ENCODE measurements at regions not wholly inside any gene's neighbourhood (a gene's known extent, or its start where the extent isn't known, plus 50 kb on each side); places are given as distances from the start of the nearest gene placed in this dataset.

DNA sequence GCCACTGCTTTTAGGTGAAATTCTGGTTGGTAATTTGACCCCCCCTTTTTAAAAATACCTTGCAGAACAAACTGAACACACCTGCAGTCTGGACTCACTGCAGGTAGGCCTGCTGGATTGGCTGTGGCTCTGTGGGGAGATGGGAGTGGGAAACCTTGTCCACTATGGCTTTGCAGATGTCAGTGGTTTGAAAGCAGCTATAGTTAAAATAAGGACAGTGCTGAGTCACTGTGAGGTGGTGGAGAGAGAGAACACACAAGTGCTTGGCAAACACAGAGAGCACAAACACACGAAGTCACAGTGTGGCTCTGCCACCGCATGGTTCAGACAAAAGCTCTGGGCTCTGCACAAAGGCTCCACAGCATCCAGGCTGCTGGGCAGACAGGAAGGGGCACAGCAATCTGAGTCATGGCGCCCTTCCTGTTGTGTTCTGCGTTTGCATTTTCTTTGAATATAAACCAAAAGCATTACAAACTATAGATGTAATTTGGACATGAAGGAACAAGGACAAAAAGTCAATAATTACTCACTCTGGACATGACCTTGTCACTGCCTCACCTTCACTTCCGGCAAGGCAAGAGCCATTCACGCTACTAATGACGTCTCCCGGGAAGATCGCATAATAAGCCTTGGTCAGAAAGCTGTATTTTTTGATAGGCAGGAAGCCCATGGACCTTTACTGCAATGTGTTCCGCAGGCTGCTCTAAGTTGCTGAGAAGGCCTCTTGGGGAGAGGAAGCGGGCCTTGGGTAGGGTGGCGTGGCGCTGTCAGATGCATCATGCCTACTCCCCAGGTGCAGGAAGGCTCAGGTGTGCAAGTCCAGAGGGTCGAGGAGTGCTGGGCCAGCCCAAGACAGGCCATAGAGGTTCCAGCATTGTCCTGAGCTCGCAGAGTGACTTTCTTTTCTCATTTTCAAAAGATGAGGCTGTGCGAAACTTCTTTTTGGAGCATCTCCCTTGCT, 60.1 kb upstream of the MED9 start:
- DNase-seq (ENCODE audit: insufficient read length, low spot score), result no peak
- FAIRE-seq, result no peak

DNA sequence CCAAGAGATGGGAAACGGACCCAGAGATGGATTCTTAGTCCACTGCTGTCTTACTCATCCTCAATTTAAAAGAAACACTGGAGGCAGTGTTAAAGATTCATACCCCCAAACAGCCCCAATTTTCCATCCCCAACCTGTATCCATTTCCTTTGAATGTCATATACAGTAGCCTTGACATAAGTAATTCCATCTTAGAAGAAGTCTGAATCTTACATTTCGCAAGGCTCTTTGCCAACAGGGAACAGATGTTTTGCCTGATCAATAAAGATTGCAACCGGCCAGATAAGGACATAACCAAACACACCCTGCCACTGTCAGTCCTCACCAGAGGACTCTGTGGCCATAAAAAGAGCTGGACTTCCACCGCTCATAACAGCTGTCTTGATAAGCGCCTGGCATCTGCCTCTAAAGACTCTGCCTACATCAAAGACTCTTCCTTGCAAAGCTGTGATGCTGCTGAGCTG, 59.0 kb upstream of the MED9 start:
- DNase-seq (ENCODE audit: insufficient read length, low spot score) (no peak), FAIRE-seq (no peak)

DNA sequence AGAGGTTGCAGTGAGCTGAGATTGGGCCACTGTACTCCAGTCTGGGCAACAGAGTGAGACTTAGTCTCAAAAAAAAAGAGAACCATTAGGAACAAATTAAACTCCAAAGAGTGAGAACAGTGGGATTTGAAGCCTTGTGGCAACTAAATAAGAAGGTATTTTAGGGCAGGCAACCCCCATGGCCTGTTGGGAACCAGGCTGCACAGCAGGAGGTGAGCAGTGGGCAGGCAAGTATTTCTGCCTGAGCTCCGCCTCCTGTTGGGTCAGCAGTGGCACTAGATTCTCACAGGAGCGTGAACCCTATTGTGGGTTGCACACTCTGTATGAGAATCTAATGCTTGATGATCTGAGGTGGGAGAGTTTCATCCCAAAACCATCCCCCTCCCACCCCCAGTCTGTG, 57.6 kb upstream of the MED9 start:
- no peak for DNase-seq (ENCODE audit: insufficient read length, low spot score)
- no peak for FAIRE-seq

DNA sequence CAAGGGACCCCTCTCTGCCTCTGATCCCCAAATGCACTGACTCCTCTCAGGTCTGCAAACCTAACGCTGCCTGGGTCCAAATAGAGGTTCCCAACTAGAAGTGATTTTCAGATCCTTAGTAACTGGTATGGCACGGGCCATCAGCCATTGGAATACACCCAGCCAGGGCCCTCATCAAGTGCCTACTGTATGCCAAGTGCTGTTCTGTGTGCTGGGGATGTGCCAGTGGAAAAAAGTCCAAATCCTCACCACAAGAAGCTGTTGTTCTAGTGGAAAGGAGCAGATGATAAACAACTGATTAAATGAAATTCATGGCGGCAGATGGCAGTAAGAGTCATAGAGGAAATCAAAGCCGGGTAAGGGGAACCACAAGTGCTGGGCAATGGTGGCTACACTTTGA, 57.2 kb upstream of the MED9 start:
- FAIRE-seq, result no peak
- no peak for DNase-seq (ENCODE audit: insufficient read length, low spot score)

DNA sequence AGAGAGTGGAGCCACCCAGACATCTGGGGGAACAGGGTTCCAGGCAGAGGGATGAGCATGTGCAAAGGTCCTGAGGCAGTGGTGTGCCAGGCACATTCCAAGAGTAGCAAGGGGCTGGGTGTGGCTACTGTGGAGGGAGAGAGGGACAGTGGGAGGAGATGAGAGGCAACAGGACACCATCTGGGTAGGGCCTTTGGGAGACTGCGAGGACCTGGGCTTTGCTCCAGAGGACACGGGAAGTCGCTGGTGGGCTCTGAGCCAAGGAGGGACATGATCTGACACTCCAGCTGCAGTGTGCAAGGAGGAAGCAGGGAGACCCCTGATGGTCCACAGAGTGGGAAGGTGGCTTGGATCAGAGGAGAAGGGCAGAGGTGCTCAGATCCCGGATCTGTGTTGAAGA, 56.7 kb upstream of the MED9 start:
- DNase-seq (ENCODE audit: insufficient read length, low spot score), result no peak
- FAIRE-seq, result no peak

DNA sequence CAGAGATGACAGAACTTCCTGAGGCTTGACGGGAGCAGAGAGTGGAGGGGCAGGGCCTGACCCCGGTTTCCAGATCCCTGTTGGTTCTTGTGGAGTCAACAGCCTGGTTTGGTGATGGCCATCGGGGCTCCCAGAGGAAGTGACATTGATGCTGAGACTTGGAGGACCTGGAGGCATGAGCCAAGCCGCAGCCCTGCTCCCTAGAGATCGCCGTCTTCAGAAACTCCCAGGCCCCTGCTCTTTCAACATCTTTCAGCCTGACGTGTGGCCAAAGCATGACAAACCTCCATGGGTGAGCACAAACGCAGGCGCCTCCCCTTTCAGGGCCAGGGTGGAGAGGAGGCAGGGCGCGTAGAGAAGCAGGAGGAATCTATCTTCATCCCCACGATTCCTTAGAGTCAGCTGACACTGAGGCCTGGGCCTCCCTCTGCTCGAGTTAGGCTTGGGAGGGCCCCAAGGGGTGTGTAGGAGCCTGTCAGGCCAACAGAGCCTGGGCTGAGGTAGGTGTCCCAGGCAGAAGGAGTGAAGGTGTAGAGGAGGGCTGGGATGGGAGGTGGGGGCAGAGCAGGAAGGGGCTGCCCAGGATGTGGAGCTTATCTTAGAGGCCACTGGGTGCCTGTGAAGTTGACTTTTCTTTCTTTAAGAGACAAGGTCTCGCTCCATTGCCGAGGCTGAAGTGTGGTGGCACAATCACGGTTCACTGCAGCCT, 56.1 kb upstream of the MED9 start:
- FAIRE-seq (no peak), DNase-seq (ENCODE audit: insufficient read length, low spot score) (no peak)

DNA sequence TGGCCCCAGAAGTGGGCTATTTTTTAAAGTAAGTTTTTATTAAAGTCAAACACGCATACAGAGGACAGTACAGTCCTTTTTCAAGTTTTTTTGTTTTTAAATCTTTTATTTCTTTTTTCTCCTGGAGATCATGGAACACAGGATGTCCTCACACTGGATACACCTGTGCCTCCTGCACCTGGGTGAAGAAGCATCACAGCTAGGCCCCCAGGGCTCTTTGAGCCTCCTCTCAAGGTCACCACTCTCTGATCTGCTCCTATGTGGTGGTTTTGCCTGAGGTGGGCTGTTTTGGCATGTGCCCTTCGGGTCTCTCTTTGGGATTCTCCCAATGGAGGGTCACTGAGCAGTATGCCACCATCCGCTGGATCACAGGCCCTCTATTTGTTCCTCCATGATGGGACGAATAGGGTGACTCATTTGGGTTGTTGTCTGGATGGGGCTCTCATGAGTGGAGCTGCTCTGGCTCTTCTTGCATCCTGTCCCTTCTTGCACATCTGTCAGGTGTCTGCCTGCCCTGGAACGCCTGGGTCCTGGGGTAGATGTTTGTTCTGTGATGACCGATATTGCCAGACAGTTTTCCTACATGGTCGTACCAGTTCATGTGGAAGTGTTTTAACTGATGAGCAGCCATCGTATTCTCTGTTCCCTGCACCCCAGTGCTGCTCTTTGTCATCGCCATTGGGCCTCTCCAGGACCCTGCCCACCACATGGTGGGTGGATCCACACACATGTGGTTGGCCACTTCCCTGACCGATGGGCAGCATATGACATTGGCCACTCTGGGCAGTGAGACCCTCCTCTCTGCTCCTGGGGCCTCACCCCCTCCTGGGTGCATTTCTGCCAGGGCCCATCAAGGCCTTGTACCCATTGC, 55.2 kb upstream of the MED9 start:
- DNase-seq (ENCODE audit: insufficient read length, low spot score) (no peak), FAIRE-seq (peak; percentile 85)

DNA sequence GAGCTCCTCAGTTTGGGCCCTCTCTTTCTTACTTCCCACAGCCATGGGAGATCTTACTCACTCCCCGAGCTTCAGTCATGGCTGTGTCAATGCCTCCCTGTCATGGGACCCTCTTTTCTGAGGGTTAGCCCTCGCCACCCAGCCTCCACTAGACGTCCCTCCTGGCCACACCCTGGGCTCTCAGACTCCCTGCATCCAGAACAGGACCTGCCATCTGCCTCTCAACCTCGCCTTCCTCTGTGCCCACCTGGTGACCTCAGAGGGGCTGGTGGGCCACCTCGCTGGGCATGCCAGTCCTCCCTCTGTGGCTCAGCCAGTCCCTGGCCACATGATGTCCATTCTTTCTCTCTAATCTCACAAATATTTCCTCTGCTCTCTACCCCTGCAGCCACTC, 54.6 kb upstream of the MED9 start:
- DNase-seq (ENCODE audit: insufficient read length, low spot score) (no peak), FAIRE-seq (no peak)

DNA sequence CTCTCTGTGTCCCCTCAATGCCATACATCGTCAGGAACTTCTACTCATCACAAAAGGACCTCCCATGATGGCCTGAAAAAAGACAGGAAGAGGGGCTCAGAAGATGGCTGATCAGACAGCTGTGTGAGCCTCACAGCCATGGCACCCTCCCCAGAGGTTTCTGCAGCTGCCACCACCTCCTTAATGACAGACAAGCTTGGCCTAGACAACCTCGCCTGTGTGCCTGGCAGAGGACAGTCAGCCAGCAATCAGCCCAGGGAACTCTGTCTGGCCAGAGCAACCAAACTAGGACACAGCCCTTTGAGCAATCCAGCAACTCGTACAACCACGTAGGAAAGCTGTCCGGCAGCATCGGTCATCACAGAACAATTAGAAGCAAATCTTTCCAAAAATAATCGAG, 54.2 kb upstream of the MED9 start:
- DNase-seq (ENCODE audit: insufficient read length, low spot score), result no peak
- FAIRE-seq, result no peak

DNA sequence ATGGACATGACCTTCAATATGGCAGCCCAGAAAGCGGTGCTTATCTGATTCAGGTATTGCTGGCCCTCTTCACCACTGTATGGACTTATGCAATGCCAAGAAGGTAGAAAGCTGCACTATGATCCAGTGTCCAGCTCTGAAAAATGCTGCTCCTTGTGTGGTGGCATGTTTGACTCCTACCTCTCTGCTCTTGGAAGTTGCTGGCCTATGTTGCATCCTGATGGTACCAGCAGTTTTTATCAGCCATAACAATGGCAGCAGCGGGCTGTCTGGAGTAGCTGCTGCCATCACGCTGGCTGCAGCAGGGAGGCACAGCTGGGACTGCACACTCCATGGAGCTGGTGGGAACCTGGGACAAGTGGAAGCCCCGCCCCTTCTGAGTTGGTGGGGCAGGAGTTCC, 53.1 kb upstream of the MED9 start:
- no peak for FAIRE-seq
- DNase-seq (ENCODE audit: insufficient read length, low spot score), result no peak

DNA sequence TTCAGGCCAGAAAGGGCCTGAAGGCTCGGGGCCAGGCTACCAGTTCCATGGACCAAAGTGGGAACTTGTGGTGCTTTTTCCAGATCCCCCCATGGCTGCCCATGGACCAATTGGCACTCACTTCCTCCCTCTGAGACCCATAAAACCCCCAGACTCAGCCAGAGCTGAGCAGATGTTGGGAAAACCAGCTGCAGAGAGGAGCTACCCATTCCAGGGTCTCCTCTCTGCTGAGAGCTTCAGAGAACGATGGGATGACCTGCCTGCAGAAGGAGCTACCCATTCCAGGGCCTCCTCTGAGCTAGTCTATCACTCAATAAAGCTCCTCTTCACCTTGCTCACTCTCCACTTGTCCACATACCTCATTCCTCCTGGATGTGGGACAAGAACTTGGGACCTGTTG, 52.2 kb upstream of the MED9 start:
- FAIRE-seq, result no peak
- no peak for DNase-seq (ENCODE audit: insufficient read length, low spot score)

DNA sequence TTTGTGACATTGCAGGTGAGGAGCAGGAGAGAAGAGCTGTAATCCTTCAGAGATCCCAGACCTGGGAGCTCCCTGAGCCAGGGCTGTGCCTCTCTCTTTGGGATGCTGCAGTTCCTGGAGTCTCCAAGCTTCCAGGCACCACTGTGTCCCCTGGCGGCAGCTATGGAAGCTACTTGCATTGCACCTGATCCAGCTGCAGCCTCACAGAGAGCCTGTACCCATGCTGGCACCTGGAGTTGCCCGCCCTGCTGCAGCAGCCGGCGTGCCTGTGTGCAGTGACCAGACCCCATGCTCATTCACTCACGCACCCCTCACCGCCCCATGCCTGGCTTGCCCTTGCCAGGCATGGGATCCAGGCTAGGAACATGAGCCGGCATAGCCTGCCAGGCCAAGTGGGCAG, 51.8 kb upstream of the MED9 start:
- FAIRE-seq, result no peak

DNA sequence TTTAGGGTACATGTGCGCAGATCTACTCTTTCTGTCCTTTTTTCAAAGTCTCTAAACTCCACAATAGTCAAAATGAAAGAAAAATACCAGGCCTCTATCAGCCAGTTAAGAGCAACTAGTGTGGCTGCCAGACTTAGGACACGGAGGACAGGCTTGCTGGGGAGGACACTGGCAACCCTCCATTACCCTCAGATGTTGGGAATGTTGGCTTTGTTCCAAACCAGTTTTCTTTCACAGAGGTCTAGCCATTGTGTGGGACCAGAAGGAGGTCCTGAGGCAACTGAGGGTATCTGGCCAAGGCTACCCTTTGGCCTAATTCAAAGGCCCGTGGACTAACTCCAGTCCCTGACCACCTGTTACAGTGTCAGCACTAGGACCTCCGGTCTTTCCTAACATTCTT, 51.2 kb upstream of the MED9 start:
- FAIRE-seq, result no peak
- DNase-seq (ENCODE audit: insufficient read length, low spot score), result no peak

More for the DNA sequence above, 51.8 kb upstream of the MED9 start:
- no peak for DNase-seq (ENCODE audit: insufficient read length, low spot score)

DNA sequence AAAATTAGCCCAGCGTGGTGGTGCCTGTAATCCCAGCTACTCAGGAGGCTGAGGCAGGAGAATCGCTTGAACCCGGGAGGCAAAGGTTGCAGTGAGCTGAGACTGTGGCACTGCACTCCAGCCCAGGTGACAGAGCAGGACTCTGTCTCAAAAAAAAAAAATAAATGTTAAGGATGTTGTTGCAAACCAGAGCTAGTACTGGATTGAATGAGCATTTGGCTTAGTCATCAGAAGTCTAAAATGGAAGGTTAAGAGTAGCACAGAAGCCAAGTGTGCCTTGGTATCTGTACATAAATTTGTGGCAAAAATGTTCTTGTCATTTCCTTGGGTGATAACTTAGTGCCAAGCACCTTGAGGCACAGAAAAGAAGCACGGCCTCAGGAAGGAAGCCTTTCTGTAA, 50.6 kb upstream of the MED9 start:
- no peak for DNase-seq (ENCODE audit: insufficient read length, low spot score)
- no peak for FAIRE-seq

Data from HTR-8/SVneo (cell line).